ENCODE measurements at regions not wholly inside any gene's neighbourhood (a gene's known extent, or its start where the extent isn't known, plus 50 kb on each side); places are given as distances from the start of the nearest gene placed in this dataset.

GRCh38 chr12:94892544-94893267 is 110.8 kb downstream of the NDUFA12 start:
- 80% methylated on average over 5 of the region's 5 CpGs for WGBS
- Histone ChIP-seq H3K4me3 (no peak overlapping the region), H3K27me3 (no peaks in the 10 kb centered on the region), H3K36me3 (no peaks in the 10 kb centered on the region), H3K27ac (replicated peaks in 1 of 4) (no peak overlapping the region), H3K9me3 (no peaks in the 10 kb centered on the region), H3K4me1 (no peaks in the 10 kb centered on the region)
- TF ChIP-seq CTCF (IDR thresholded peaks at IDR 0.05) (no peak), EP300 (IDR thresholded peaks at IDR 0.05) (no peak), POLR2AphosphoS5 (IDR thresholded peaks at IDR 0.05) (no peak), POLR2A (IDR thresholded peaks at IDR 0.05; ENCODE audit: low read depth) (no peak)
- intact Hi-C loops (cut with DNase I): no loop called here
- no peak for DNase-seq (ENCODE audit: extremely low spot score)

- H3K4me3 ChIP-seq: no peak overlapping the region
- no peak for DNase-seq (ENCODE audit: extremely low spot score)
- H3K9me3 ChIP-seq: no peaks in the 10 kb centered on the region
- H3K27me3 ChIP-seq: no peaks in the 10 kb centered on the region
- H3K27ac ChIP-seq (replicated peaks in 1 of 4): no peak overlapping the region
- no peaks in the 10 kb centered on the region for H3K4me1 ChIP-seq
- intact Hi-C loops (cut with DNase I): loop anchor here (10.0 kb wide), 1 partner anchor 85 kb away; no protein-coding TSS in a partner anchor
- H3K36me3 ChIP-seq: no peaks in the 10 kb centered on the region
- 85% methylated on average over 5 of the region's 5 CpGs for WGBS
- TF ChIP-seq POLR2AphosphoS5 (IDR thresholded peaks at IDR 0.05) (no peak), CTCF (IDR thresholded peaks at IDR 0.05) (no peak), EP300 (IDR thresholded peaks at IDR 0.05) (no peak)
Measured at GRCh38 chr12:94889445-94890210, 113.9 kb downstream of the NDUFA12 start.

GRCh38 chr12:94879542-94879941 is 124.0 kb downstream of the NDUFA12 start:
- H3K36me3 ChIP-seq: no peaks in the 10 kb centered on the region
- H3K9me3 ChIP-seq: no peaks in the 10 kb centered on the region
- no peak overlapping the region for H3K27ac ChIP-seq (replicated peaks in 1 of 4)
- 46% methylated on average over 5 of the region's 5 CpGs for WGBS
- H3K27me3 ChIP-seq: no peaks in the 10 kb centered on the region
- DNase-seq (ENCODE audit: extremely low spot score): no peak
- no peak overlapping the region for H3K4me3 ChIP-seq
- H3K4me1 ChIP-seq: peaks cover 8 to 12% (median 9%) of the 10 kb centered on the region in 4 donors
- intact Hi-C loops (cut with DNase I): loop anchor here (5.0 to 10.0 kb wide), 2 partner anchors 105 to 337 kb away; no protein-coding TSS in a partner anchor
- TF ChIP-seq POLR2A (IDR thresholded peaks at IDR 0.05; ENCODE audit: low read depth) (no peak), EP300 (IDR thresholded peaks at IDR 0.05) (no peak), POLR2AphosphoS5 (IDR thresholded peaks at IDR 0.05) (no peak), CTCF (IDR thresholded peaks at IDR 0.05) (no peak)

- peak overlapping the region in 3 of 4 donors; percentile 80 to 84 (median 82) for H3K27ac ChIP-seq (replicated peaks in 1 of 4)
- H3K4me1 ChIP-seq: peaks cover 19 to 48% (median 44%) of the 10 kb centered on the region in 4 donors
- H3K4me3 ChIP-seq: no peak overlapping the region
- 47% methylated on average over 5 of the region's 5 CpGs for WGBS
- no peaks in the 10 kb centered on the region for H3K9me3 ChIP-seq
- peaks cover 0 to 15% (median 0%) of the 10 kb centered on the region in 4 donors for H3K27me3 ChIP-seq
- H3K36me3 ChIP-seq: no peaks in the 10 kb centered on the region
- DNase-seq (ENCODE audit: extremely low spot score): peak; percentile 50
- intact Hi-C loops (cut with DNase I): loop anchor here (5.0 to 10.0 kb wide), 2 partner anchors 101 to 333 kb away; no protein-coding TSS in a partner anchor
- TF ChIP-seq POLR2A (IDR thresholded peaks at IDR 0.05; ENCODE audit: low read depth) (no peak), CTCF (IDR thresholded peaks at IDR 0.05) (peak; percentile 48 to 55 (median 49))
Measured at GRCh38 chr12:94875525-94875924, 128.0 kb downstream of the NDUFA12 start.

Measured in esophagus muscularis mucosa (tissue), 4 donors.